H1 (cell line): ENCODE measurements at regions not wholly inside any gene's neighbourhood (a gene's known extent, or its start where the extent isn't known, plus 50 kb on each side); places are given as distances from the start of the nearest gene placed in this dataset.

Source experiments
- CTCF ChIA-PET: fragments of 300-600 bp; sonication (Branson Sonifier 250); formaldehyde crosslinking; loops from one replicate; lab custom pipeline; 2021; ENCODE audit not compliant: partially characterized antibody; lab: Charles Lee
- POLR2A ChIA-PET: fragments of 300-600 bp; sonication (Branson Sonifier 250); formaldehyde crosslinking; loops from one replicate; lab custom pipeline; 2021; ENCODE audit warnings: inconsistent platforms; ENCODE audit not compliant: partially characterized antibody; lab: Charles Lee
- DNase-seq, 2 experiments: peaks; one replicate each; pipeline versions ENCODE4 v3.0.0 to v3.0.0-alpha.2; 2010 to 2022; ENCODE audit warnings: low spot score in 2 of 2, low read depth in 1 of 2, mixed read lengths in 1 of 2
- FAIRE-seq: peaks from 2 replicates; lab custom pipeline; 2011; peaks lifted over from hg19 to GRCh38; lab: Jason Lieb, UNC
- H2AFZ ChIP-seq: 2 replicates; pipeline ENCODE4 v1.8.1; 2012; ENCODE audit warnings: low read length, inconsistent platforms
- H2AK5ac ChIP-seq: 2 replicates; pipeline ENCODE4 v1.6.1; 2013; ENCODE audit warnings: low read depth, low read length
- H2BK120ac ChIP-seq: replicated peaks from 2 replicates; pipeline ENCODE3; 2013; ENCODE audit warnings: low read depth, low read length, inconsistent platforms
- H2BK12ac ChIP-seq: 2 replicates; pipeline ENCODE4 v1.6.1; 2013; ENCODE audit warnings: low read depth, low read length
- H2BK15ac ChIP-seq: 2 replicates; pipeline ENCODE4 v1.6.1; 2013; ENCODE audit warnings: low read length
- H2BK20ac ChIP-seq: 2 replicates; pipeline ENCODE4 v1.6.1; 2013; ENCODE audit warnings: low read length
- H2BK5ac ChIP-seq: 2 replicates; pipeline ENCODE4 v1.6.1; 2013; ENCODE audit warnings: low read depth, low read length
- H3K14ac ChIP-seq: 2 replicates; pipeline ENCODE4 v1.6.1; 2013; ENCODE audit warnings: inconsistent platforms; ENCODE audit not compliant: insufficient read length
- H3K18ac ChIP-seq: 2 replicates; pipeline ENCODE4 v1.6.1; 2013; ENCODE audit warnings: low read length; ENCODE audit errors: extremely low read depth
- H3K23ac ChIP-seq: 2 replicates; pipeline ENCODE4 v1.6.1; 2013; ENCODE audit warnings: inconsistent platforms; ENCODE audit not compliant: insufficient read length
- H3K23me2 ChIP-seq: 2 replicates; pipeline ENCODE4 v1.6.1; 2013; ENCODE audit warnings: low read depth, low read length
- H3K27ac ChIP-seq: 2 replicates; pipeline ENCODE4 v1.6.1; 2011; ENCODE audit warnings: low read depth, low read length, inconsistent platforms
- H3K27me3 ChIP-seq, 4 experiments: replicated peaks in 1 of 4; 1 replicate in 1 of 4; 2 replicates in 3 of 4; pipeline versions ENCODE4 v1.6.1 to v1.8.1; 2011 to 2013; ENCODE audit warnings: low read length in 3 of 4, mild to moderate bottlenecking in 3 of 4, inconsistent platforms in 2 of 4, mixed read lengths in 2 of 4, moderate library complexity in 1 of 4; ENCODE audit not compliant: control insufficient read depth in 3 of 4, insufficient read depth in 3 of 4; ENCODE audit errors: extremely low read depth in 1 of 4
- H3K36me3 ChIP-seq, 4 experiments: 2 replicates each; pipeline versions ENCODE4 v1.6.1 to v1.8.1; 2011 to 2013; ENCODE audit warnings: mild to moderate bottlenecking in 4 of 4, low read length in 3 of 4, moderate library complexity in 2 of 4, control low read depth in 1 of 4, inconsistent platforms in 1 of 4; ENCODE audit not compliant: insufficient read depth in 4 of 4, control insufficient read depth in 2 of 4
- H3K4ac ChIP-seq: replicated peaks from 2 replicates; pipeline ENCODE3; 2013; ENCODE audit warnings: low read length, low read depth, mixed read lengths, inconsistent platforms; ENCODE audit not compliant: insufficient read length
- H3K4me1 ChIP-seq, 4 experiments: replicated peaks in 1 of 4; 1 replicate in 1 of 4; 2 replicates in 3 of 4; pipeline versions ENCODE4 v1.6.1 to v1.8.1; 2011 to 2013; ENCODE audit warnings: low read length in 3 of 4, inconsistent platforms in 2 of 4, mixed read lengths in 1 of 4; ENCODE audit not compliant: insufficient read depth in 4 of 4, control insufficient read depth in 3 of 4
- H3K4me2 ChIP-seq, 2 experiments: 2 replicates each; pipeline versions ENCODE4 v1.6.1 to v1.8.1; 2011 to 2013; ENCODE audit warnings: low read depth in 2 of 2, low read length in 2 of 2, control low read depth in 1 of 2, inconsistent platforms in 1 of 2, mild to moderate bottlenecking in 1 of 2; ENCODE audit not compliant: insufficient read depth in 1 of 2
- H3K4me3 ChIP-seq, 4 experiments: fragments of 200-600, 300-600 bp in 1 of 4; sonication (generic), shearing (Covaris generic), sonication (Bioruptor Twin) in 1 of 4; 2 replicates each; pipeline versions ENCODE4 v1.5.1 to v1.8.1; 2011 to 2016; ENCODE audit warnings: low read length in 4 of 4, low read depth in 3 of 4, control low read depth in 2 of 4, inconsistent platforms in 2 of 4, mild to moderate bottlenecking in 2 of 4, mixed read lengths in 1 of 4, moderate library complexity in 1 of 4; ENCODE audit not compliant: insufficient read depth in 2 of 4; ENCODE audit errors: extremely low read depth in 1 of 4
- H3K56ac ChIP-seq: replicated peaks from 2 replicates; pipeline ENCODE3; 2013; ENCODE audit warnings: low read depth, mild to moderate bottlenecking, mixed read lengths, low read length, inconsistent platforms; ENCODE audit not compliant: insufficient read length
- H3K79me1 ChIP-seq: 2 replicates; pipeline ENCODE4 v1.6.1; 2013; ENCODE audit warnings: low read depth, low read length, control low read depth
- H3K79me2 ChIP-seq, 2 experiments: 2 replicates each; pipeline versions ENCODE4 v1.6.1 to v1.8.1; 2012 to 2013; ENCODE audit warnings: low read length in 2 of 2, mild to moderate bottlenecking in 2 of 2, inconsistent platforms in 1 of 2; ENCODE audit not compliant: insufficient read depth in 2 of 2, control insufficient read depth in 1 of 2
- H3K9ac ChIP-seq, 4 experiments: replicated peaks in 1 of 4; 1 replicate in 1 of 4; 2 replicates in 3 of 4; pipeline versions ENCODE4 v1.6.1 to v1.8.1; 2011 to 2013; ENCODE audit warnings: low read depth in 3 of 4, low read length in 3 of 4, control low read depth in 2 of 4, mild to moderate bottlenecking in 2 of 4, moderate library complexity in 2 of 4, inconsistent platforms in 1 of 4; ENCODE audit errors: extremely low read depth in 1 of 4
- H3K9me3 ChIP-seq, 2 experiments: 2 replicates each; pipeline versions ENCODE4 v1.6.1 to v1.8.1; 2012 to 2013; ENCODE audit warnings: mild to moderate bottlenecking in 2 of 2, moderate library complexity in 2 of 2, control low read depth in 1 of 2, inconsistent platforms in 1 of 2, low read depth in 1 of 2, low read length in 1 of 2, mixed read lengths in 1 of 2; ENCODE audit not compliant: insufficient read depth in 2 of 2
- H4K20me1 ChIP-seq, 2 experiments: replicated peaks in 1 of 2; 2 replicates each; pipeline versions ENCODE3 to v1.8.1; 2011 to 2013; ENCODE audit warnings: inconsistent platforms in 2 of 2, low read length in 2 of 2, mild to moderate bottlenecking in 1 of 2; ENCODE audit not compliant: insufficient read depth in 2 of 2, control insufficient read depth in 1 of 2
- H4K5ac ChIP-seq: 2 replicates; pipeline ENCODE4 v1.6.1; 2013; ENCODE audit warnings: low read length, low read depth, mixed read lengths, inconsistent platforms; ENCODE audit not compliant: insufficient read length
- H4K8ac ChIP-seq: 2 replicates; pipeline ENCODE4 v1.8.0; 2013; ENCODE audit warnings: mild to moderate bottlenecking, moderate library complexity, low read length, inconsistent platforms; ENCODE audit not compliant: insufficient read depth; ENCODE audit errors: extremely low read depth
- H4K91ac ChIP-seq: replicated peaks from 2 replicates; pipeline ENCODE3; 2013; ENCODE audit warnings: low read length, mixed read lengths, inconsistent platforms; ENCODE audit not compliant: insufficient read length
- CEBPB ChIP-seq: IDR thresholded peaks from 2 replicates; pipeline ENCODE4 v1.6.1; 2012; ENCODE audit warnings: low read depth, low read length
- CHD2 ChIP-seq: IDR thresholded peaks from 2 replicates; pipeline ENCODE4 v1.6.1; 2012; ENCODE audit warnings: low read length, improper control_type of control experiment
- JUN ChIP-seq: IDR thresholded peaks from 2 replicates; pipeline ENCODE4 v1.6.1; 2011; ENCODE audit warnings: low read depth, mild to moderate bottlenecking, improper control_type of control experiment, low read length
- KDM5A ChIP-seq: fragments of 200-600 bp; IDR thresholded peaks from 2 replicates; pipeline ENCODE4 v1.7.1; 2012; ENCODE audit warnings: mild to moderate bottlenecking, low read length, inconsistent platforms, mixed read lengths
- PHF8 ChIP-seq: fragments of 200-600 bp; sonication (generic); conservative IDR thresholded peaks from 2 replicates; pipeline ENCODE4 v1.7.1; 2012; ENCODE audit warnings: low read depth, mild to moderate bottlenecking, inconsistent platforms, low read length, moderate library complexity
- RAD21 ChIP-seq, 2 experiments: IDR thresholded peaks in 1 of 2; conservative IDR thresholded peaks in 1 of 2; 2 replicates each; pipeline ENCODE4 v1.6.1; 2011; ENCODE audit warnings: low read depth in 2 of 2, low read length in 2 of 2, improper control_type of control experiment in 1 of 2, inconsistent platforms in 1 of 2, mild to moderate bottlenecking in 1 of 2, moderate library complexity in 1 of 2
- RFX5 ChIP-seq: IDR thresholded peaks from 2 replicates; pipeline ENCODE4 v1.6.1; 2011; ENCODE audit warnings: low read depth, low read length, improper control_type of control experiment, borderline replicate concordance
- SIRT6 ChIP-seq: IDR thresholded peaks from one replicate; pipeline ENCODE4 v1.7.1; 2012; ENCODE audit warnings: low read length, inconsistent platforms
- SIX5 ChIP-seq: IDR thresholded peaks from 2 replicates; pipeline ENCODE4 v1.6.1; 2011; ENCODE audit warnings: mild to moderate bottlenecking, low read depth, low read length
- SP2 ChIP-seq: IDR thresholded peaks from 2 replicates; pipeline ENCODE4 v1.6.1; 2012; ENCODE audit warnings: mild to moderate bottlenecking, low read length, inconsistent platforms
- SRF ChIP-seq: IDR thresholded peaks from 2 replicates; pipeline ENCODE4 v1.6.1; 2011; ENCODE audit warnings: mild to moderate bottlenecking, low read depth, low read length, moderate library complexity
- SUZ12 ChIP-seq: fragments of 200-600 bp; sonication (generic); IDR thresholded peaks from 2 replicates; pipeline ENCODE4 v1.6.1; 2012; ENCODE audit warnings: mild to moderate bottlenecking, inconsistent platforms, low read length, moderate library complexity, mixed read lengths
- TAF1 ChIP-seq: IDR thresholded peaks from 2 replicates; pipeline ENCODE4 v1.6.1; 2011; ENCODE audit warnings: mild to moderate bottlenecking, low read depth, low read length
- TAF7 ChIP-seq: optimal IDR thresholded peaks from 2 replicates; pipeline ENCODE3; 2011; ENCODE audit warnings: low read depth, mild to moderate bottlenecking, inconsistent platforms, low read length, moderate library complexity, borderline replicate concordance
- TBP ChIP-seq: IDR thresholded peaks from 2 replicates; pipeline ENCODE4 v1.6.1; 2011; ENCODE audit warnings: low read depth, low read length, improper control_type of control experiment
- TCF12 ChIP-seq: IDR thresholded peaks from 2 replicates; pipeline ENCODE4 v1.6.1; 2011; ENCODE audit warnings: low read depth, mild to moderate bottlenecking, low read length
- WGBS, 2 experiments: shearing (Covaris generic) in 1 of 2; methylation state at CpG; one replicate each; pipeline versions ENCODE4 v1.1.6 to v1.1.7; 2013 to 2015; ENCODE audit warnings: low lambda C conversion rate in 2 of 2, mixed read lengths in 2 of 2, inconsistent platforms in 1 of 2, low coverage in 1 of 2, missing lambda C conversion rate in 1 of 2; ENCODE audit not compliant: insufficient replicate concordance in 2 of 2, insufficient coverage in 1 of 2, insufficient read length in 1 of 2; ENCODE audit errors: extremely low coverage in 1 of 2, missing lambda C conversion rate in 1 of 2; 5-methylcytosine and 5-hydroxymethylcytosine counted together

GRCh38 chr11:127452533-127452932 lies 452.0 kb upstream of the KIRREL3 start:
- no peak overlapping the region for H3K4me3 ChIP-seq
- TF ChIP-seq TAF1, result no peak
- TF ChIP-seq SP2, result no peak
- TF ChIP-seq KDM5A, result no peak
- TF ChIP-seq SIRT6, result no peak
- TF ChIP-seq RAD21 (IDR thresholded peaks at IDR 0.05 in 1 of 2, conservative IDR thresholded peaks at IDR 0.05 in 1 of 2; ENCODE audit: low read depth in 2 of 2, low read length in 2 of 2), result no peak
- no peak for TF ChIP-seq CHD2
- no peak for TF ChIP-seq SUZ12
- no peak for TF ChIP-seq PHF8
- no peak for TF ChIP-seq RFX5
- no peak for TF ChIP-seq TBP
- no peak for TF ChIP-seq SRF
- TF ChIP-seq TCF12, result no peak
- no peak for TF ChIP-seq SIX5
- TF ChIP-seq CEBPB, result no peak
- TF ChIP-seq JUN, result no peak
- TF ChIP-seq TAF7, result no peak

More at GRCh38 chr11:127452533-127452932, 452.0 kb upstream of the KIRREL3 start:
- Histone ChIP-seq H4K20me1 (no peaks in the 10 kb centered on the region), H2AFZ (no peak overlapping the region), H3K56ac (no peak overlapping the region), H4K91ac (no peak overlapping the region), H3K79me2 (no peaks in the 10 kb centered on the region), H2BK12ac (no peak overlapping the region), H3K9me3 (no peaks in the 10 kb centered on the region), H3K23me2 (no peaks in the 10 kb centered on the region), H2BK20ac (no peak overlapping the region), H3K23ac (no peak overlapping the region), H3K36me3 (no peaks in the 10 kb centered on the region), H2BK120ac (no peak overlapping the region), H3K14ac (no peak overlapping the region), H3K4me1 (peaks cover 0 to 5% (median 1%) of the 10 kb centered on the region in 4 experiments; a peak in 1 of 7 replicates), H2AK5ac (no peak overlapping the region), H3K18ac (no peak overlapping the region), H3K27ac (no peak overlapping the region), H3K4me2 (no peak overlapping the region), H3K9ac (no peak overlapping the region), H4K5ac (no peak overlapping the region), H3K79me1 (no peaks in the 10 kb centered on the region), H4K8ac (no peak overlapping the region), H3K4ac (no peak overlapping the region), H2BK5ac (no peak overlapping the region), H3K27me3 (no peaks in the 10 kb centered on the region), H2BK15ac (no peak overlapping the region)
- 89% methylated on average over 5 of the region's 5 CpGs; no CpG with 5 or more reads in 1 of the 2 experiments for WGBS, 2 experiments
- FAIRE-seq (no peak), DNase-seq (no peak)
- CTCF ChIA-PET, result interaction anchor here (1.0 to 1.9 kb wide), 3 partner anchors 41 to 337 kb away, joined by 3 to 7 read pairs (median 6); no protein-coding TSS in a partner anchor
- POLR2A ChIA-PET, result no interaction called here
